RPMI7951 (cell line): ENCODE measurements at regions not wholly inside any gene's neighbourhood (a gene's known extent, or its start where the extent isn't known, plus 50 kb on each side); places are given as distances from the start of the nearest gene placed in this dataset.
"Not testable (repeated sequence)": the region's sequence is repeated elsewhere in the genome, so short reads cannot be mapped to it uniquely, and the experiment has no call there.

Experiments
- DNase-seq: peaks from one replicate; pipeline ENCODE4 v3.0.0-alpha.2; 2012; ENCODE audit warnings: low read depth

- peak; percentile 100 for DNase-seq
These were observed 89.2 kb upstream of the STMND1 start for GRCh38 chr6:17012421-17013225.

- DNase-seq: peak; percentile 56
These were observed 89.9 kb upstream of the STMND1 start for GRCh38 chr6:17011985-17012384.

GRCh38 chr6:17007749-17008148, 94.1 kb upstream of the STMND1 start:
- no peak for DNase-seq

GRCh38 chr6:17006543-17006942, 95.3 kb upstream of the STMND1 start:
- DNase-seq: no peak

GRCh38 chr6:17004269-17004668, 97.6 kb upstream of the STMND1 start:
- DNase-seq: no peak

GRCh38 chr6:17002123-17002522, 99.7 kb upstream of the STMND1 start:
- no peak for DNase-seq

- DNase-seq: peak; percentile 42
These were observed 100.7 kb upstream of the STMND1 start for GRCh38 chr6:17001188-17001587.

- peak; percentile 69 for DNase-seq
These were observed 102.1 kb upstream of the STMND1 start for GRCh38 chr6:16999491-17000436.

- DNase-seq: peak; percentile 61
These were observed 103.4 kb upstream of the STMND1 start for GRCh38 chr6:16998461-16998860.

GRCh38 chr6:16995511-16996250, 106.2 kb upstream of the STMND1 start:
- no peak for DNase-seq

GRCh38 chr6:16993396-16993795, 108.5 kb upstream of the STMND1 start:
- no peak for DNase-seq

GRCh38 chr6:16991981-16992629, 109.7 kb upstream of the STMND1 start:
- DNase-seq: no peak

- not testable (repeated sequence) for DNase-seq
These were observed 111.9 kb upstream of the STMND1 start for GRCh38 chr6:16989976-16990375.

- no peak for DNase-seq
These were observed 112.5 kb upstream of the STMND1 start for GRCh38 chr6:16989382-16989781.

- DNase-seq: peak; percentile 35
These were observed 113.9 kb upstream of the STMND1 start for GRCh38 chr6:16987996-16988395.

- peak; percentile 97 for DNase-seq
These were observed 116.2 kb upstream of the STMND1 start for GRCh38 chr6:16985513-16986284.

GRCh38 chr6:16982807-16983206, 119.0 kb upstream of the STMND1 start:
- DNase-seq: peak; percentile 97

- no peak for DNase-seq
These were observed 122.0 kb upstream of the STMND1 start for GRCh38 chr6:16979677-16980370.

GRCh38 chr6:16978686-16979085, 123.2 kb upstream of the STMND1 start:
- no peak for DNase-seq
